ENCODE measurements at regions not wholly inside any gene's neighbourhood (a gene's known extent, or its start where the extent isn't known, plus 50 kb on each side); places are given as distances from the start of the nearest gene placed in this dataset.

GRCh38 chr5:175284806-175285205 is 159.2 kb downstream of the DRD1 start:
- TF ChIP-seq CTCF (IDR thresholded peaks at IDR 0.05) (no peak), POLR2A (IDR thresholded peaks at IDR 0.05) (no peak)
